ENCODE measurements at regions not wholly inside any gene's neighbourhood (a gene's known extent, or its start where the extent isn't known, plus 50 kb on each side); places are given as distances from the start of the nearest gene placed in this dataset.

- H3K4me3 ChIP-seq (ENCODE audit: low read depth, low read length) = no peak overlapping the region
- DNase-seq (ENCODE audit: low read depth) = no peak
These were observed 546.2 kb upstream of the SETBP1 start for GRCh38 chr18:44134447-44134846.

- H3K4me3 ChIP-seq (ENCODE audit: low read depth, low read length) = no peak overlapping the region
- no peak for DNase-seq (ENCODE audit: low read depth)
These were observed 544.9 kb upstream of the SETBP1 start for GRCh38 chr18:44135741-44136140.

GRCh38 chr18:44136326-44136725, 544.4 kb upstream of the SETBP1 start:
- no peak for DNase-seq (ENCODE audit: low read depth)
- no peak overlapping the region for H3K4me3 ChIP-seq (ENCODE audit: low read depth, low read length)

GRCh38 chr18:44143072-44143471, 537.6 kb upstream of the SETBP1 start:
- no peak for DNase-seq (ENCODE audit: low read depth)

GRCh38 chr18:44149706-44150105, 531.0 kb upstream of the SETBP1 start:
- peak; percentile 84 for DNase-seq (ENCODE audit: low read depth)
- H3K4me3 ChIP-seq (ENCODE audit: low read depth, low read length) = no peak overlapping the region

More at GRCh38 chr18:44143072-44143471, 537.6 kb upstream of the SETBP1 start:
- H3K4me3 ChIP-seq (ENCODE audit: low read depth, low read length) = no peak overlapping the region

- no peak for DNase-seq (ENCODE audit: low read depth)
- no peak overlapping the region for H3K4me3 ChIP-seq (ENCODE audit: low read depth, low read length)
These were observed 526.7 kb upstream of the SETBP1 start for GRCh38 chr18:44153981-44154380.

- H3K4me3 ChIP-seq (ENCODE audit: low read depth, low read length) = no peak overlapping the region
- no peak for DNase-seq (ENCODE audit: low read depth)
These were observed 524.6 kb upstream of the SETBP1 start for GRCh38 chr18:44156126-44156525.

GRCh38 chr18:44156776-44157335, 523.8 kb upstream of the SETBP1 start:
- no peak for DNase-seq (ENCODE audit: low read depth)
- H3K4me3 ChIP-seq (ENCODE audit: low read depth, low read length) = no peak overlapping the region

GRCh38 chr18:44170208-44170880, 510.3 kb upstream of the SETBP1 start:
- no peak for DNase-seq (ENCODE audit: low read depth)
- H3K4me3 ChIP-seq (ENCODE audit: low read depth, low read length) = no peak overlapping the region

GRCh38 chr18:44171301-44171700, 509.4 kb upstream of the SETBP1 start:
- H3K4me3 ChIP-seq (ENCODE audit: low read depth, low read length) = no peak overlapping the region
- DNase-seq (ENCODE audit: low read depth) = no peak

GRCh38 chr18:44175891-44176290, 504.8 kb upstream of the SETBP1 start:
- DNase-seq (ENCODE audit: low read depth) = no peak

GRCh38 chr18:44178476-44178875, 502.2 kb upstream of the SETBP1 start:
- no peak overlapping the region for H3K4me3 ChIP-seq (ENCODE audit: low read depth, low read length)
- no peak for DNase-seq (ENCODE audit: low read depth)

More at GRCh38 chr18:44175891-44176290, 504.8 kb upstream of the SETBP1 start:
- H3K4me3 ChIP-seq (ENCODE audit: low read depth, low read length) = no peak overlapping the region

GRCh38 chr18:44179693-44180092, 501.0 kb upstream of the SETBP1 start:
- no peak overlapping the region for H3K4me3 ChIP-seq (ENCODE audit: low read depth, low read length)
- DNase-seq (ENCODE audit: low read depth) = no peak

GRCh38 chr18:44180683-44181082, 500.0 kb upstream of the SETBP1 start:
- no peak overlapping the region for H3K4me3 ChIP-seq (ENCODE audit: low read depth, low read length)
- peak; percentile 73 for DNase-seq (ENCODE audit: low read depth)

GRCh38 chr18:44181951-44182747, 498.5 kb upstream of the SETBP1 start:
- DNase-seq (ENCODE audit: low read depth) = peak; percentile 41
- H3K4me3 ChIP-seq (ENCODE audit: low read depth, low read length) = no peak overlapping the region

- no peak overlapping the region for H3K4me3 ChIP-seq (ENCODE audit: low read depth, low read length)
- DNase-seq (ENCODE audit: low read depth) = no peak
These were observed 494.7 kb upstream of the SETBP1 start for GRCh38 chr18:44186001-44186400.

- DNase-seq (ENCODE audit: low read depth) = no peak
- no peak overlapping the region for H3K4me3 ChIP-seq (ENCODE audit: low read depth, low read length)
These were observed 493.6 kb upstream of the SETBP1 start for GRCh38 chr18:44187090-44187489.

- no peak for DNase-seq (ENCODE audit: low read depth)
- no peak overlapping the region for H3K4me3 ChIP-seq (ENCODE audit: low read depth, low read length)
These were observed 485.1 kb upstream of the SETBP1 start for GRCh38 chr18:44195394-44196140.

- no peak overlapping the region for H3K4me3 ChIP-seq (ENCODE audit: low read depth, low read length)
- DNase-seq (ENCODE audit: low read depth) = no peak
These were observed 482.7 kb upstream of the SETBP1 start for GRCh38 chr18:44197832-44198611.
